Neuronal stem cell (in vitro differentiated cells): ENCODE measurements at regions not wholly inside any gene's neighbourhood (a gene's known extent, or its start where the extent isn't known, plus 50 kb on each side); places are given as distances from the start of the nearest gene placed in this dataset.

Source experiments
- DNase-seq: peaks from one replicate; pipeline ENCODE4 v3.0.0-alpha.2; 2013; ENCODE audit warnings: low spot score
- H2AFZ ChIP-seq: one replicate; pipeline ENCODE4 v1.6.1; 2013; ENCODE audit warnings: mild to moderate bottlenecking, low read length, inconsistent platforms
- H2AK5ac ChIP-seq: 2 replicates; pipeline ENCODE4 v1.6.1; 2013; ENCODE audit warnings: low read depth, mild to moderate bottlenecking, inconsistent platforms, low read length, moderate library complexity, mixed read lengths
- H2BK120ac ChIP-seq: 2 replicates; pipeline ENCODE4 v1.6.1; 2013; ENCODE audit warnings: low read depth, mild to moderate bottlenecking, inconsistent platforms, low read length, moderate library complexity, mixed read lengths
- H2BK12ac ChIP-seq: one replicate; pipeline ENCODE4 v1.6.1; 2013; ENCODE audit warnings: low read length, inconsistent platforms
- H2BK15ac ChIP-seq: 2 replicates; pipeline ENCODE4 v1.6.1; 2013; ENCODE audit warnings: mild to moderate bottlenecking, low read length, inconsistent platforms, mixed read lengths
- H2BK5ac ChIP-seq: one replicate; pipeline ENCODE4 v1.6.1; 2013; ENCODE audit warnings: inconsistent platforms, mild to moderate bottlenecking, low read length, moderate library complexity
- H3K14ac ChIP-seq: one replicate; pipeline ENCODE4 v1.6.1; 2013; ENCODE audit warnings: low read length, inconsistent platforms
- H3K18ac ChIP-seq: 2 replicates; pipeline ENCODE4 v1.6.1; 2013; ENCODE audit warnings: low read length, inconsistent platforms
- H3K23ac ChIP-seq: 2 replicates; pipeline ENCODE4 v1.6.1; 2013; ENCODE audit warnings: low read depth, mild to moderate bottlenecking, mixed read lengths, low read length, inconsistent platforms; ENCODE audit not compliant: poor library complexity
- H3K27ac ChIP-seq: replicated peaks from 3 replicates; pipeline ENCODE4 v1.5.1; 2013; ENCODE audit warnings: low read length, inconsistent platforms
- H3K27me3 ChIP-seq, 3 experiments: 2 replicates each; pipeline ENCODE4 v1.6.1; 2013; ENCODE audit warnings: low read length in 3 of 3, mild to moderate bottlenecking in 2 of 3, inconsistent platforms in 1 of 3, low read depth in 1 of 3, mixed read lengths in 1 of 3, moderate library complexity in 1 of 3; ENCODE audit not compliant: control insufficient read depth in 3 of 3, insufficient read depth in 3 of 3
- H3K36me3 ChIP-seq, 2 donors: replicated peaks in 1 of 2; 2 replicates each; pipeline ENCODE4 v1.6.1; 2013; ENCODE audit warnings: low read length in 2 of 2; ENCODE audit not compliant: control insufficient read depth in 2 of 2, insufficient read depth in 2 of 2
- H3K4ac ChIP-seq: 2 replicates; pipeline ENCODE4 v1.6.1; 2013; ENCODE audit warnings: inconsistent platforms, mild to moderate bottlenecking, low read length, moderate library complexity
- H3K4me1 ChIP-seq, 2 donors: 1 replicate in 1 of 2; 2 replicates in 1 of 2; pipeline ENCODE4 v1.6.1; 2013; ENCODE audit warnings: low read length in 2 of 2, low read depth in 1 of 2; ENCODE audit not compliant: control insufficient read depth in 2 of 2, insufficient read depth in 1 of 2
- H3K4me2 ChIP-seq: one replicate; pipeline ENCODE4 v1.6.1; 2013; ENCODE audit warnings: mild to moderate bottlenecking, low read length, inconsistent platforms; ENCODE audit not compliant: insufficient read depth, poor library complexity, severe bottlenecking
- H3K4me3 ChIP-seq, 2 donors: 2 replicates each; pipeline ENCODE4 v1.5.1; 2013; ENCODE audit warnings: low read length in 2 of 2, mild to moderate bottlenecking in 2 of 2, inconsistent platforms in 1 of 2, moderate library complexity in 1 of 2
- H3K79me1 ChIP-seq: one replicate; pipeline ENCODE4 v1.6.1; 2013; ENCODE audit warnings: low read depth, mild to moderate bottlenecking, inconsistent platforms, low read length, moderate library complexity
- H3K9ac ChIP-seq: one replicate; pipeline ENCODE4 v1.6.1; 2013; ENCODE audit warnings: mild to moderate bottlenecking, low read depth, low read length, inconsistent platforms; ENCODE audit not compliant: poor library complexity
- H3K9me3 ChIP-seq, 2 donors: replicated peaks in 1 of 2; 2 replicates each; pipeline versions ENCODE3 to v1.6.1; 2013; ENCODE audit warnings: low read length in 2 of 2, mild to moderate bottlenecking in 2 of 2, inconsistent platforms in 1 of 2, low read depth in 1 of 2, mixed read lengths in 1 of 2, moderate library complexity in 1 of 2; ENCODE audit not compliant: control insufficient read depth in 2 of 2, insufficient read depth in 1 of 2
- H4K8ac ChIP-seq: one replicate; pipeline ENCODE4 v1.6.1; 2013; ENCODE audit warnings: low read depth, mild to moderate bottlenecking, inconsistent platforms, low read length, moderate library complexity
- H4K91ac ChIP-seq: one replicate; pipeline ENCODE4 v1.6.1; 2013; ENCODE audit warnings: low read length, low read depth, mild to moderate bottlenecking, inconsistent platforms; ENCODE audit not compliant: poor library complexity
- WGBS, 2 donors: extraction: QIAGEN DNeasy Blood & Tissue Kit; methylation state at CpG; one replicate each; pipeline ENCODE4 v1.1.7; 2013; ENCODE audit warnings: missing lambda C conversion rate in 2 of 2, mixed read lengths in 1 of 2; ENCODE audit not compliant: insufficient read length in 2 of 2, insufficient replicate concordance in 1 of 2; ENCODE audit errors: extremely low coverage in 2 of 2; 5-methylcytosine and 5-hydroxymethylcytosine counted together

DNA sequence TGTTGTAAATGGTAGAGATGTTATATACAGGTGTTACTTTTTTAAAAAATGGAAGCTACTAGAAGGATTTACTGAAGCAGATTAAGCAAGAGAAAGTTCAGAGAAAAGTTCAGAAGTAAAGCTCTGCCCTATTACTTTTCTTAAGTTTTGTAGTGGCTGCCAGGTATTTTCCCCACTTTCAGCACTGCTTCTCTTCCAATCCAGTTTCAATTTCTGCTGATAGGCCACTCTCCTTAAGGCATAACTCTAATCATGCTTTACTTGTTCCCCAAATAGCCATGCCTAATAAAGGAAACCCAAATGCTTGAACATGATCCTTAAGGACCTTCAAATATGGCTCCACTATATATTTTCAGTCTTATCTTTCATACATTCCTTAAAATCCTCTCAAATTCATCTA, 880.8 kb upstream of the CDH2 start:
- DNase-seq = no peak
- H3K18ac ChIP-seq = no peak overlapping the region
- H4K8ac ChIP-seq = no peak overlapping the region
- no peak overlapping the region for H4K91ac ChIP-seq
- peak overlapping the region; percentile 55 for H2AFZ ChIP-seq
- H3K27me3 ChIP-seq = no peaks in the 10 kb centered on the region
- H3K4me2 ChIP-seq = no peak overlapping the region
- H2BK12ac ChIP-seq = no peak overlapping the region
- no peaks in the 10 kb centered on the region for H3K79me1 ChIP-seq
- H2BK15ac ChIP-seq = no peak overlapping the region
- no peak overlapping the region for H2BK5ac ChIP-seq
- no peak overlapping the region for H3K27ac ChIP-seq
- H3K4ac ChIP-seq = no peak overlapping the region
- no peak overlapping the region for H3K9ac ChIP-seq
- H3K23ac ChIP-seq = no peak overlapping the region
- no peak overlapping the region for H2BK120ac ChIP-seq
- no peaks in the 10 kb centered on the region for H3K9me3 ChIP-seq
- H2AK5ac ChIP-seq = no peak overlapping the region
- no peaks in the 10 kb centered on the region for H3K36me3 ChIP-seq
- no peak overlapping the region for H3K4me3 ChIP-seq
- H3K14ac ChIP-seq = no peak overlapping the region
- H3K4me1 ChIP-seq = peaks cover 0 to 1% of the 10 kb centered on the region in 2 donors

- no peak overlapping the region for H2BK15ac ChIP-seq
- H3K18ac ChIP-seq = no peak overlapping the region
- H4K91ac ChIP-seq = no peak overlapping the region
- no peak overlapping the region for H2BK120ac ChIP-seq
- DNase-seq = no peak
- no peaks in the 10 kb centered on the region for H3K4me1 ChIP-seq
- H3K9me3 ChIP-seq = no peaks in the 10 kb centered on the region
- no peak overlapping the region for H3K27ac ChIP-seq
- H3K23ac ChIP-seq = no peak overlapping the region
- H2AFZ ChIP-seq = peak overlapping the region; percentile 9
- H3K9ac ChIP-seq = no peak overlapping the region
- no peak overlapping the region for H3K14ac ChIP-seq
- no peaks in the 10 kb centered on the region for H3K36me3 ChIP-seq
- H2AK5ac ChIP-seq = no peak overlapping the region
- H3K27me3 ChIP-seq = no peaks in the 10 kb centered on the region
- no peak overlapping the region for H2BK12ac ChIP-seq
- H4K8ac ChIP-seq = no peak overlapping the region
- no peak overlapping the region for H3K4ac ChIP-seq
- no peak overlapping the region for H3K4me2 ChIP-seq
- H2BK5ac ChIP-seq = no peak overlapping the region
- H3K79me1 ChIP-seq = no peaks in the 10 kb centered on the region
- WGBS, 2 donors = no CpG with 5 or more reads among the region's 2 CpGs
- no peak overlapping the region for H3K4me3 ChIP-seq
Observed at GRCh38 chr18:29056800-29057199, 879.9 kb upstream of the CDH2 start.

- Histone ChIP-seq H3K4me2 (no peak overlapping the region), H3K14ac (no peak overlapping the region), H2BK12ac (no peak overlapping the region), H2BK120ac (no peak overlapping the region), H4K8ac (no peak overlapping the region), H3K23ac (no peak overlapping the region), H2AK5ac (no peak overlapping the region), H2AFZ (no peak overlapping the region), H3K4me3 (no peak overlapping the region), H3K79me1 (no peaks in the 10 kb centered on the region), H3K9me3 (peaks cover 0 to 4% of the 10 kb centered on the region in 2 donors), H3K18ac (no peak overlapping the region), H3K27me3 (no peaks in the 10 kb centered on the region), H2BK5ac (no peak overlapping the region), H3K36me3 (no peaks in the 10 kb centered on the region), H3K27ac (no peak overlapping the region), H3K4ac (no peak overlapping the region), H3K9ac (no peak overlapping the region), H3K4me1 (no peaks in the 10 kb centered on the region), H4K91ac (no peak overlapping the region), H2BK15ac (no peak overlapping the region)
- no CpG with 5 or more reads among the region's 1 CpG for WGBS, 2 donors
- no peak for DNase-seq
Observed at GRCh38 chr18:29041976-29042375, 865.0 kb upstream of the CDH2 start.

DNA sequence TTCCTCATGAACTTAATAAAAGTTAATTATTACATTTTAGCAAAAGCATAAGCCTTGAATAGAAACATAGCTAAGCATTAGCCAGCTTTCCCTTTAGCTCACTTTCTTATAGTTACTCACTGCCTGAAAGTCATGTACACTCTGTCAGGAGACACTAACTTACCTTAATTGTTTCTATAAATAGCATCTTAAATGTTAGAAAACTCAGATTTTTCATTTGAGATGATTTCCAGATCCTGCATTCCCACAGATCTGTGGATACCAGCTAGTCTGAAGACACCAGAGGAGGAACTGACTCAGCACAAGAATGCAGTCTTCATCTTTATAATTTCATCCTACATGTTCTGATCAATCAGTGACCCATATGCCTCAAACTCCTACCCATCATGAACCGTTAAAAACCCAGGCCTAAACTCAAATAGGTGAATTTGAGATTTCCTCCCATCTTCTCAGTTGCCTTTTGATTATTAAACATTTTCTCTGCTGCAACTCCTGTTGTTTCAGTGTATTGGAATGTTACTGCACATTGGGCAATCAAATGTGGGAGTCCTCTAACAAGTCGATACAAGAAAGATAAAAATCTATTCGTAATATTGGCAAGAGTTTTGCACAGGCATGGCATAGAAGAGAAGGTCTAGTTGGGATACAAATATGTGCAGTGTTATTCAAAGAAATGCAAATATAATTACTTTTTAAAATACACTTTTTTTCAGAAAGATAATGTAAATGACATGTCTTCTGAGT, 857.4 kb upstream of the CDH2 start:
- H2AK5ac ChIP-seq = no peak overlapping the region
- H3K9me3 ChIP-seq = no peaks in the 10 kb centered on the region
- no peak overlapping the region for H3K9ac ChIP-seq
- no peaks in the 10 kb centered on the region for H3K27me3 ChIP-seq
- no peak overlapping the region for H2BK120ac ChIP-seq
- no peaks in the 10 kb centered on the region for H3K79me1 ChIP-seq
- no peak overlapping the region for H4K91ac ChIP-seq
- H3K14ac ChIP-seq = no peak overlapping the region
- no peak overlapping the region for H4K8ac ChIP-seq
- H3K4me3 ChIP-seq = no peak overlapping the region
- H3K4me2 ChIP-seq = no peak overlapping the region
- H3K4ac ChIP-seq = no peak overlapping the region
- H3K4me1 ChIP-seq = no peaks in the 10 kb centered on the region
- no peaks in the 10 kb centered on the region for H3K36me3 ChIP-seq
- H2BK5ac ChIP-seq = no peak overlapping the region
- no peak overlapping the region for H3K27ac ChIP-seq
- H3K23ac ChIP-seq = no peak overlapping the region
- no peak overlapping the region for H3K18ac ChIP-seq
- DNase-seq = no peak
- no peak overlapping the region for H2AFZ ChIP-seq
- no CpG with 5 or more reads among the region's 3 CpGs for WGBS, 2 donors
- no peak overlapping the region for H2BK12ac ChIP-seq
- no peak overlapping the region for H2BK15ac ChIP-seq
